ENCODE measurements at regions not wholly inside any gene's neighbourhood (a gene's known extent, or its start where the extent isn't known, plus 50 kb on each side); places are given as distances from the start of the nearest gene placed in this dataset.

DNA sequence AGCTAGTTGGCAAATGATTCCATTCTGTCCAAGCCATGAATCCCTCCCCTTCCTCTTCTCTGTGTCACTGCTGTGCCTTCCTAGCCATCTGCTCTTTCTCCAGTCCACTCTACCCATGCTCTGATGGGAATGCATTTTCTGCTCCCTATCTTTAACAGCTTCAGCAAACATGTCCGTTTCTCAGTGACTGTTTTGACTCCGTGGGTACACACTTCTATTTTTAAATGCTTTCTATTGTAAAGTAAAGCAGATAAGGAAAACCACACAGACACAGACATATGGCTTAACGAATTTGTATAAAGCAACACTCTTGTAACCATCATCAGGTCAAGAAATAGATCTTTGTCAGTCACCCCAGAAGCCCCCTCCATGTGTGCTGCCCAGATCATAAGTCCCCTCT is 72.4 kb upstream of the KLHL13 start:
- Histone ChIP-seq H3K9me3 (no peaks in the 10 kb centered on the region), H3K36me3 (no peaks in the 10 kb centered on the region), H3K4me1 (no peaks in the 10 kb centered on the region), H3K27ac (no peak overlapping the region), H3K4me3 (no peak overlapping the region), H3K27me3 (no peaks in the 10 kb centered on the region)
- ATAC-seq (no peak), DNase-seq (no peak)
- TF ChIP-seq, protein P1, sequence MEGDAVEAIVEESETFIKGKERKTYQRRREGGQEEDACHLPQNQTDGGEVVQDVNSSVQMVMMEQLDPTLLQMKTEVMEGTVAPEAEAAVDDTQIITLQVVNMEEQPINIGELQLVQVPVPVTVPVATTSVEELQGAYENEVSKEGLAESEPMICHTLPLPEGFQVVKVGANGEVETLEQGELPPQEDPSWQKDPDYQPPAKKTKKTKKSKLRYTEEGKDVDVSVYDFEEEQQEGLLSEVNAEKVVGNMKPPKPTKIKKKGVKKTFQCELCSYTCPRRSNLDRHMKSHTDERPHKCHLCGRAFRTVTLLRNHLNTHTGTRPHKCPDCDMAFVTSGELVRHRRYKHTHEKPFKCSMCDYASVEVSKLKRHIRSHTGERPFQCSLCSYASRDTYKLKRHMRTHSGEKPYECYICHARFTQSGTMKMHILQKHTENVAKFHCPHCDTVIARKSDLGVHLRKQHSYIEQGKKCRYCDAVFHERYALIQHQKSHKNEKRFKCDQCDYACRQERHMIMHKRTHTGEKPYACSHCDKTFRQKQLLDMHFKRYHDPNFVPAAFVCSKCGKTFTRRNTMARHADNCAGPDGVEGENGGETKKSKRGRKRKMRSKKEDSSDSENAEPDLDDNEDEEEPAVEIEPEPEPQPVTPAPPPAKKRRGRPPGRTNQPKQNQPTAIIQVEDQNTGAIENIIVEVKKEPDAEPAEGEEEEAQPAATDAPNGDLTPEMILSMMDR (IDR thresholded peaks at IDR 0.05): no peak
- intact Hi-C loops (cut with DNase I): no loop called here

GRCh38 chrX:118189628-118190027 is 73.0 kb upstream of the KLHL13 start:
- Histone ChIP-seq H3K4me1 (no peaks in the 10 kb centered on the region), H3K27me3 (no peaks in the 10 kb centered on the region), H3K27ac (no peak overlapping the region), H3K36me3 (no peaks in the 10 kb centered on the region), H3K9me3 (no peaks in the 10 kb centered on the region), H3K4me3 (no peak overlapping the region)
- ATAC-seq (no peak), DNase-seq (no peak)
- intact Hi-C loops (cut with DNase I): no loop called here
- TF ChIP-seq, protein P1 (IDR thresholded peaks at IDR 0.05): no peak

- TF ChIP-seq, protein P1 (IDR thresholded peaks at IDR 0.05): no peak
- Histone ChIP-seq H3K36me3 (no peaks in the 10 kb centered on the region), H3K4me3 (no peak overlapping the region), H3K4me1 (no peaks in the 10 kb centered on the region), H3K27ac (no peak overlapping the region), H3K27me3 (no peaks in the 10 kb centered on the region), H3K9me3 (no peaks in the 10 kb centered on the region)
- intact Hi-C loops (cut with DNase I): no loop called here
- ATAC-seq (no peak), DNase-seq (no peak)
These were observed 81.1 kb upstream of the KLHL13 start for GRCh38 chrX:118197730-118198129.

DNA sequence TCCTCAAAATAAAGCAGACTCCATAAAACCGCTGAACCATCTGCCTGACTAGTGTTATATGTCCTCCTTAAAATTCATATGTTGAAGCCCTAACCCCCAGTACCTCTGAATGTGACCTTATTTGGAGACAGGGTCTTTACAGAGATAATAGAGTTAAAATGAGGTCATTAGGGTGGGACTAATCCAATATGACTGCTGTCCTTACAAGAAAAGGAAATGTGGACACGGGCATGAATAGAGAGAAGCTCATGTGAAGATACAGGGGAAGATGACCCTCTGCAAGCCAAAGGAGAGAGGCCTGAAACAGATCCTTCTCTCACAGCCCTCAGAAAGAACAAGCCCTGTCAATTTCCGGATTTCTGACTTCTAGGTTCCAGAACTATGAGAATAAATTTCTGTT is 82.0 kb upstream of the KLHL13 start:
- TF ChIP-seq, protein P1 (IDR thresholded peaks at IDR 0.05): no peak
- DNase-seq (no peak), ATAC-seq (no peak)
- Histone ChIP-seq H3K9me3 (no peaks in the 10 kb centered on the region), H3K4me3 (no peak overlapping the region), H3K27ac (no peak overlapping the region), H3K27me3 (no peaks in the 10 kb centered on the region), H3K4me1 (no peaks in the 10 kb centered on the region), H3K36me3 (no peaks in the 10 kb centered on the region)
- intact Hi-C loops (cut with DNase I): no loop called here

DNA sequence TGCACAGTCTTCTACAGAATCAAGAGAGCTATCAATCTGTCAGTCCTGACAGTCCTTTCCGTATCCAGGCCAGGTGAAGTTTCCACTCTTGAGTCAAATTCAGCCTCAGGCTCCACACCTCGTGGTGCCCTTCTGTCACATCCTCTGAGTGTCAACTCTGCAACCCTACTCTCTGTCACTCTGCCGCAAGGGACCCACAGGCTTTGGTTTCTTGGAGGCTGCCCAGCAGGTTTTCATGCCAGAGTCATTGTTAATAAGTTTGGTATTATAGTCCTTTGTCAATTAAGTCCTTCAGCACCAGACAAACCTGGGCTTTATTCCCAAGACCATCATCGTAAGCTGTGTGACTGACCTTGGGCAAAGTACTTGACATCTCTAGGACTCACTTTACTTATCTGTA is 83.4 kb upstream of the KLHL13 start:
- ATAC-seq (no peak), DNase-seq (no peak)
- TF ChIP-seq, protein P1 (IDR thresholded peaks at IDR 0.05): no peak
- Histone ChIP-seq H3K27ac (no peak overlapping the region), H3K9me3 (no peaks in the 10 kb centered on the region), H3K27me3 (no peaks in the 10 kb centered on the region), H3K4me3 (no peak overlapping the region), H3K36me3 (no peaks in the 10 kb centered on the region), H3K4me1 (no peaks in the 10 kb centered on the region)
- intact Hi-C loops (cut with DNase I): no loop called here

Data from upper lobe of right lung (tissue), 1 donor.